ENCODE measurements at regions not wholly inside any gene's neighbourhood (a gene's known extent, or its start where the extent isn't known, plus 50 kb on each side); places are given as distances from the start of the nearest gene placed in this dataset.

GRCh38 chr6:139650941-139651340 lies 276.5 kb upstream of the CITED2 start:
- TF ChIP-seq CTCF (IDR thresholded peaks at IDR 0.05) (no peak), POLR2A (IDR thresholded peaks at IDR 0.05) (no peak)

Measured in Peyer's patch (tissue), 4 donors.